ENCODE measurements at regions not wholly inside any gene's neighbourhood (a gene's known extent, or its start where the extent isn't known, plus 50 kb on each side); places are given as distances from the start of the nearest gene placed in this dataset.

- no peak for TF ChIP-seq CHD7 (IDR thresholded peaks at IDR 0.05; ENCODE audit: insufficient replicate concordance, low read length)
- no peak for TF ChIP-seq CHD2 (IDR thresholded peaks at IDR 0.05; ENCODE audit: low read length)
- no peak for TF ChIP-seq SP2 (IDR thresholded peaks at IDR 0.05; ENCODE audit: low read length)
- TF ChIP-seq ATF2 (IDR thresholded peaks at IDR 0.05; ENCODE audit: low read length) = no peak
- no peak for TF ChIP-seq CREB1 (IDR thresholded peaks at IDR 0.05)
- no peak for TF ChIP-seq EZH2 (IDR thresholded peaks at IDR 0.05; ENCODE audit: low read depth, low read length, severe bottlenecking)
- TF ChIP-seq CBX5 (IDR thresholded peaks at IDR 0.05; ENCODE audit: low read depth, low read length) = no peak
Measured at GRCh38 chr3:197365586-197365985, 67.2 kb upstream of the DLG1 start (continued).

Data from H1 (cell line).